C4-2B (cell line): ENCODE measurements at regions not wholly inside any gene's neighbourhood (a gene's known extent, or its start where the extent isn't known, plus 50 kb on each side); places are given as distances from the start of the nearest gene placed in this dataset.

Experiments
- H3K27ac ChIP-seq: fragments of 450-650 bp; 2 replicates; pipeline ENCODE4 v1.5.1; 2017
- ZFX ChIP-seq: fragments of 450-650 bp; IDR thresholded peaks from 2 replicates; pipeline ENCODE4 v1.6.1; 2017
- TF ChIP-seq, protein P1 (sequence below): fragments of 450-650 bp; conservative IDR thresholded peaks from 2 replicates; pipeline ENCODE4 v1.5.1; 2017; ENCODE audit warnings: mild to moderate bottlenecking

DNA sequence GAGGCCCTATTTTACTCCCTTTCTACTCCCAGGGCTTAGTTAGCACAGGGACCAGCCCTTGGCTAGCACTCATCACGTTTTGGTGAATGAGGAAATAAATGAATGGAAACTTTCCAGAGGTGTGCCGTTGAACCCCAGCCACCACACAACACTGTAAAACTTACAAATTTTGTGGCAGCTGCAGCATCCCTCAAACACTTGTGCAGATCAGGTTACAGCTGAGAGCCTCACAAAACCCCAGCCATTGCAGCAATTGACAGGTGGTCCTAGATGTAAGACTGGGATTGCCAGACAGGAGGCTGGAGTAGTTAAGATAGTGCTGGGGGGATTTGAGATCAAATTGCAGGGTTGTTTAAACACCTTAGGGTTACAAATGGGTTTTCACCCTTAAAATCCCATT lies 482.2 kb upstream of the KIF2A start:
- H3K27ac ChIP-seq = no peak overlapping the region
- TF ChIP-seq ZFX = no peak
- TF ChIP-seq, protein P1, sequence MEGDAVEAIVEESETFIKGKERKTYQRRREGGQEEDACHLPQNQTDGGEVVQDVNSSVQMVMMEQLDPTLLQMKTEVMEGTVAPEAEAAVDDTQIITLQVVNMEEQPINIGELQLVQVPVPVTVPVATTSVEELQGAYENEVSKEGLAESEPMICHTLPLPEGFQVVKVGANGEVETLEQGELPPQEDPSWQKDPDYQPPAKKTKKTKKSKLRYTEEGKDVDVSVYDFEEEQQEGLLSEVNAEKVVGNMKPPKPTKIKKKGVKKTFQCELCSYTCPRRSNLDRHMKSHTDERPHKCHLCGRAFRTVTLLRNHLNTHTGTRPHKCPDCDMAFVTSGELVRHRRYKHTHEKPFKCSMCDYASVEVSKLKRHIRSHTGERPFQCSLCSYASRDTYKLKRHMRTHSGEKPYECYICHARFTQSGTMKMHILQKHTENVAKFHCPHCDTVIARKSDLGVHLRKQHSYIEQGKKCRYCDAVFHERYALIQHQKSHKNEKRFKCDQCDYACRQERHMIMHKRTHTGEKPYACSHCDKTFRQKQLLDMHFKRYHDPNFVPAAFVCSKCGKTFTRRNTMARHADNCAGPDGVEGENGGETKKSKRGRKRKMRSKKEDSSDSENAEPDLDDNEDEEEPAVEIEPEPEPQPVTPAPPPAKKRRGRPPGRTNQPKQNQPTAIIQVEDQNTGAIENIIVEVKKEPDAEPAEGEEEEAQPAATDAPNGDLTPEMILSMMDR = no peak

DNA sequence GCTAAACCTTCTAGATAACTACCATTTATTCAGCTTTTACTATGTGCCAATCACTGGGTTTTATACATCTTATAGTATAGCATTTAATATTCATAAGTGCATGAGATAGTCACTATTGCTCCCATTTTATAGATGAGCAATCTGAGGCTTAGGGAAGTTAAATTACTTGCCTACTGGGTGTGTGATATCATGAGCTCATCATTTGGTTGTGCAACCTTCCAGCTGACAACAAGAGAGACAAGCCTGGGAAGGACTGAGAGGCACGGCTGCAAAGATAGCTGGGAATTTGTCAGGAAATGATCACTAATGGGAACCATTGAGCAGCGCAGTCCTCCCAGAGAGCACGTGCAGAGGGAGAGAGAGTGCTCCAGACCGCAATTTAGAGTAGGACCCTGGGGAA lies 481.6 kb upstream of the KIF2A start:
- TF ChIP-seq ZFX = no peak
- TF ChIP-seq, protein P1 = no peak

DNA sequence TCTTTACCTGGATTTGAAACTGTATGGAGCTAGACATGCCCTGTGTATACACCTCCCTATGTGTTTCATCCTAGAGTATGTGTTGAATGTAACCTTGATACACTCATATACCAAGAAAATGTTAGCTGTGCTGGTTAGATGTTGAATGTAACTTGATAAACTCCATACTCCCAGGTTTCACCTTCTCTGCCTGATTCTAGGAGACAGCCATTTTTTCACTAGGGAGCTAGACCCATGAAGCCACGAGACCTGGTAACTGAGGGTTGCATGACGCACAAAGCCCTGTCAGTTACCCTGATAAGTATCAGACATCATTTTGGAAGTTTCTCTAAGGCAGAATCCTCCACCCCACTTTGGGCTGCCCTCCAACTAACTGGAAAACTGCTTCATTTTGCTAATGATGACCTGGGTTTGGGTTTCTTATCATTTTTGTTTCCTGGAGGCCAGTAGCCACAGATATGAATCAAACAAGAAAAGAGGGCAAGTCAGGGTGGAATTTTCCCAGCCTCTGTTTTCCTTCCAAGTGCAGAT lies 478.5 kb upstream of the KIF2A start:
- no peak overlapping the region for H3K27ac ChIP-seq
- no peak for TF ChIP-seq ZFX
- TF ChIP-seq, protein P1 = no peak

More for the DNA sequence above, 481.6 kb upstream of the KIF2A start:
- H3K27ac ChIP-seq = no peak overlapping the region

DNA sequence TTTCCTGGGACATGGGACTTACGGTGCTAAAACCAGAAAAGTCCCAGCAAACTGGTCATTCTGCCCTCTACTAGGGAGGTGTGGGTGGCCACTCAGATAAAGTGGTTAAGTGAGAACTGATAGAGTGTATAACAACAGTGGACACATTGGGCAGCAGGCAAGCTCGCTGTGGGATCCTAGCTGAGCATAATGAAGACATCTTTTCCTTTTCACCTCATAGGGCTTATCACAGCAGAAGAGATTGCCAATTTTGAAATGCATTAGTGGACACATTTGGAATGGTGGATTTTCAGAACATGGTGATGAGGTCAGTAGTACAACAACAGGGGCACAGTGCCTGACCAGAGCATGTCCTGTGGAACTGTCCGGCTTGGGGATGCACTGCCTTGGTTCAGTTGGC lies 477.1 kb upstream of the KIF2A start:
- TF ChIP-seq, protein P1 = no peak
- no peak for TF ChIP-seq ZFX
- H3K27ac ChIP-seq = no peak overlapping the region

DNA sequence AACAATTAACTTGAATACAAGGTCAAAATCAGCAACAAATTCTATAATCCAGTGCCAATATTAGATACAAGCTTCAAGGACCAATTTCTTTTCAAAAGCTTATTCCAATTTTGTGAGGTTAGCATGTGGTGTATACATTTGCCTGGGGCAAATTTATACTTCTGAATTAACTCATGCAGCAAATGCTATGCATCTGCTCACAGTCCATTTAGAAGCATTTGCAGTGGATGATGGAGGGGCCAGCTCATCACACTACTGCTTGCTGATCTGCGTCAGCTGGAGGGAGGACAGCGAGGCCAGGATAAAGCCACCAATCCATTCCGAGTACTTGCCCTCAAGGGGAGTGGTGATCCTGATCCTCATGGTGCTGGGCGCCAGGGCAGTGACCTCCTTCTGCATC lies 474.3 kb upstream of the KIF2A start:
- H3K27ac ChIP-seq = no peak overlapping the region
- TF ChIP-seq, protein P1 = no peak
- no peak for TF ChIP-seq ZFX

DNA sequence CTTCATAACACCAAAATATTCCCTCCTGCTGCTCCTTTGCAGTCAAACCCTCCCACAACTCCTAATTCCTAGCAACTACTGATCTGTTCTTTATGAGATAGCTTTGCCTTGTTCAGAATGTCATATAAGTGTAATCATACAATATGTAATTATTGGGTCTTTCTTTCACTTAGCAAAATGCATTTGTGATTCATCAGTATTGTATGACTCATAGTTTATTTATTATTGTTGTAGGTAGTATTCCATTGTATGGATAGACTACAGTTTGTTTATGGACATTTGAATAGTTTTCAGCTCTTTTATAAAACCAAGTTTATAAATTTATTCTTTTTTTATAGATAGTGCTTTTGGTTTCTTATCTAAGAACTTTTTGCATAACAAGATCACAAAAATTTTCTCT lies 468.2 kb upstream of the KIF2A start:
- TF ChIP-seq, protein P1 = no peak
- TF ChIP-seq ZFX = no peak
- H3K27ac ChIP-seq = no peak overlapping the region

DNA sequence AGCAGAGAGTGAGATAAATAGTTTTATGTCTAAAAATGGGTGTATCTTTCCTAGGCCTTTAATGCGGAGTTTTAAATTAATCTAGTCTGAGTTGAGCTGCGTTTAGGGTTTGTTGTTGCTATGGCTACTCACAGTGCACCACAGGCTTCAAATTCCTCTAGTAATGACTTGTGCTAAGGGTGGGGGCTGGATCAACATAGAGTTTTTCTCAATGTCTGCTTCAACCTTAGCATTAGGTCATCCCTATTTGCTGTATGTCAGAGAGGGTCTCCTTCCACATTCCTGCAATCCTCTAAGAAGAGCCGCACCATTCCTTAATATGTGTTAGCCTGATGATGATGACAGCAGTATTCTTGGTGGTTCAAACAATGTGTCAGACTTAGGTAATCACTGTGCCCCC lies 465.6 kb upstream of the KIF2A start:
- no peak overlapping the region for H3K27ac ChIP-seq
- no peak for TF ChIP-seq ZFX
- TF ChIP-seq, protein P1 = no peak
